Mucosa of rectum (tissue), 2 donors: ENCODE measurements at regions not wholly inside any gene's neighbourhood (a gene's known extent, or its start where the extent isn't known, plus 50 kb on each side); places are given as distances from the start of the nearest gene placed in this dataset.

Experiments used
- H3K27ac ChIP-seq, 2 donors: one replicate each; pipeline ENCODE4 v1.7.0; 2013; ENCODE audit warnings: inconsistent platforms in 2 of 2, low read depth in 2 of 2, low read length in 2 of 2
- H3K27me3 ChIP-seq, 2 donors: one replicate each; pipeline ENCODE4 v1.7.0; 2013; ENCODE audit warnings: low read length in 2 of 2; ENCODE audit not compliant: control insufficient read depth in 2 of 2, insufficient read depth in 2 of 2
- H3K36me3 ChIP-seq, 2 donors: one replicate each; pipeline ENCODE4 v1.7.0; 2013; ENCODE audit warnings: low read length in 2 of 2; ENCODE audit not compliant: control insufficient read depth in 2 of 2, insufficient read depth in 2 of 2
- H3K4me1 ChIP-seq, 2 donors: one replicate each; pipeline ENCODE4 v1.7.0; 2013; ENCODE audit warnings: low read length in 2 of 2, mild to moderate bottlenecking in 1 of 2; ENCODE audit not compliant: control insufficient read depth in 2 of 2, insufficient read depth in 2 of 2
- H3K4me3 ChIP-seq, 2 donors: one replicate each; pipeline ENCODE4 v1.7.0; 2013; ENCODE audit warnings: low read length in 2 of 2
- H3K9ac ChIP-seq, 2 donors: one replicate each; pipeline ENCODE4 v1.7.0; 2013; ENCODE audit warnings: low read length in 2 of 2, low read depth in 1 of 2, mild to moderate bottlenecking in 1 of 2
- H3K9me3 ChIP-seq, 2 donors: one replicate each; pipeline ENCODE4 v1.7.0; 2013; ENCODE audit warnings: low read length in 2 of 2; ENCODE audit not compliant: control insufficient read depth in 2 of 2
- donor health status: healthy.
- donor health status: Normal muscosa, but diverticular disease.

GRCh38 chr1:194723067-194723466, 1536.7 kb upstream of the B3GALT2 start:
- no peak overlapping the region for H3K4me3 ChIP-seq
- no peak overlapping the region for H3K9ac ChIP-seq
- H3K4me1 ChIP-seq, result no peaks in the 10 kb centered on the region
- no peaks in the 10 kb centered on the region for H3K9me3 ChIP-seq
- no peak overlapping the region for H3K27ac ChIP-seq
- no peaks in the 10 kb centered on the region for H3K27me3 ChIP-seq
- no peaks in the 10 kb centered on the region for H3K36me3 ChIP-seq

- H3K4me1 ChIP-seq, result no peaks in the 10 kb centered on the region
- H3K9ac ChIP-seq, result no peak overlapping the region
- H3K27ac ChIP-seq, result no peak overlapping the region
- H3K27me3 ChIP-seq, result no peaks in the 10 kb centered on the region
- H3K9me3 ChIP-seq, result no peaks in the 10 kb centered on the region
- H3K36me3 ChIP-seq, result no peaks in the 10 kb centered on the region
- H3K4me3 ChIP-seq, result no peak overlapping the region
Measured at GRCh38 chr1:194717941-194718340, 1531.5 kb upstream of the B3GALT2 start.

GRCh38 chr1:194717334-194717733, 1530.9 kb upstream of the B3GALT2 start:
- no peaks in the 10 kb centered on the region for H3K9me3 ChIP-seq
- H3K9ac ChIP-seq, result no peak overlapping the region
- no peaks in the 10 kb centered on the region for H3K4me1 ChIP-seq
- no peak overlapping the region for H3K4me3 ChIP-seq
- no peaks in the 10 kb centered on the region for H3K36me3 ChIP-seq
- no peak overlapping the region for H3K27ac ChIP-seq
- no peaks in the 10 kb centered on the region for H3K27me3 ChIP-seq

GRCh38 chr1:194710671-194711070, 1524.3 kb upstream of the B3GALT2 start:
- Histone ChIP-seq H3K36me3 (no peaks in the 10 kb centered on the region), H3K27me3 (no peaks in the 10 kb centered on the region), H3K4me3 (no peak overlapping the region), H3K9me3 (no peaks in the 10 kb centered on the region), H3K9ac (no peak overlapping the region), H3K27ac (no peak overlapping the region), H3K4me1 (no peaks in the 10 kb centered on the region)

GRCh38 chr1:194709439-194709838, 1523.0 kb upstream of the B3GALT2 start:
- Histone ChIP-seq H3K4me3 (no peak overlapping the region), H3K4me1 (no peaks in the 10 kb centered on the region), H3K9ac (no peak overlapping the region), H3K27ac (no peak overlapping the region), H3K27me3 (no peaks in the 10 kb centered on the region), H3K9me3 (no peaks in the 10 kb centered on the region), H3K36me3 (no peaks in the 10 kb centered on the region)

- Histone ChIP-seq H3K4me3 (no peak overlapping the region), H3K9ac (no peak overlapping the region), H3K27me3 (no peaks in the 10 kb centered on the region), H3K36me3 (no peaks in the 10 kb centered on the region), H3K9me3 (no peaks in the 10 kb centered on the region), H3K4me1 (no peaks in the 10 kb centered on the region), H3K27ac (no peak overlapping the region)
Measured at GRCh38 chr1:194707074-194707473, 1520.7 kb upstream of the B3GALT2 start.

- Histone ChIP-seq H3K4me3 (no peak overlapping the region), H3K4me1 (no peaks in the 10 kb centered on the region), H3K27me3 (no peaks in the 10 kb centered on the region)
Measured at GRCh38 chr1:194705123-194705854, 1518.9 kb upstream of the B3GALT2 start.

GRCh38 chr1:194698908-194699318, 1512.5 kb upstream of the B3GALT2 start:
- no peak overlapping the region for H3K27ac ChIP-seq
- H3K36me3 ChIP-seq, result no peaks in the 10 kb centered on the region
- no peaks in the 10 kb centered on the region for H3K4me1 ChIP-seq
- H3K9me3 ChIP-seq, result no peaks in the 10 kb centered on the region
- no peak overlapping the region for H3K4me3 ChIP-seq
- no peaks in the 10 kb centered on the region for H3K27me3 ChIP-seq
- no peak overlapping the region for H3K9ac ChIP-seq

More at GRCh38 chr1:194705123-194705854, 1518.9 kb upstream of the B3GALT2 start:
- H3K36me3 ChIP-seq, result no peaks in the 10 kb centered on the region
- no peaks in the 10 kb centered on the region for H3K9me3 ChIP-seq
- no peak overlapping the region for H3K9ac ChIP-seq
- no peak overlapping the region for H3K27ac ChIP-seq

GRCh38 chr1:194693244-194693643, 1506.8 kb upstream of the B3GALT2 start:
- Histone ChIP-seq H3K9ac (no peak overlapping the region), H3K36me3 (no peaks in the 10 kb centered on the region), H3K4me3 (no peak overlapping the region), H3K27ac (no peak overlapping the region), H3K27me3 (no peaks in the 10 kb centered on the region), H3K4me1 (no peaks in the 10 kb centered on the region), H3K9me3 (no peaks in the 10 kb centered on the region)

GRCh38 chr1:194684636-194685035, 1498.2 kb upstream of the B3GALT2 start:
- no peaks in the 10 kb centered on the region for H3K9me3 ChIP-seq

More at GRCh38 chr1:194684636-194685035, 1498.2 kb upstream of the B3GALT2 start:
- H3K27me3 ChIP-seq, result no peaks in the 10 kb centered on the region
- H3K27ac ChIP-seq, result no peak overlapping the region
- H3K36me3 ChIP-seq, result no peaks in the 10 kb centered on the region
- no peaks in the 10 kb centered on the region for H3K4me1 ChIP-seq
- H3K9ac ChIP-seq, result no peak overlapping the region
- no peak overlapping the region for H3K4me3 ChIP-seq
